Fibroblast of lung (primary cell): ENCODE measurements at regions not wholly inside any gene's neighbourhood (a gene's known extent, or its start where the extent isn't known, plus 50 kb on each side); places are given as distances from the start of the nearest gene placed in this dataset.

Source experiments
- DNase-seq, 2 donors: peaks; one replicate each; pipeline versions ENCODE4 v3.0.0 to v3.0.0-alpha.2; 2010; ENCODE audit warnings: low read depth in 2 of 2
- H2AFZ ChIP-seq: 2 replicates; pipeline ENCODE4 v1.5.1; 2012; ENCODE audit warnings: low read length, control low read depth, inconsistent platforms
- H3K27ac ChIP-seq: 2 replicates; pipeline ENCODE4 v1.5.1; 2011; ENCODE audit warnings: low read length, control low read depth; ENCODE audit not compliant: insufficient read depth
- H3K27me3 ChIP-seq: 2 replicates; pipeline ENCODE4 v1.5.1; 2011; ENCODE audit warnings: mild to moderate bottlenecking, low read length; ENCODE audit not compliant: control insufficient read depth, insufficient read depth
- H3K36me3 ChIP-seq: 2 replicates; pipeline ENCODE4 v1.5.1; 2011; ENCODE audit warnings: low read length; ENCODE audit not compliant: control insufficient read depth, insufficient read depth
- H3K4me1 ChIP-seq: 2 replicates; pipeline ENCODE4 v1.5.1; 2011; ENCODE audit warnings: low read length; ENCODE audit not compliant: control insufficient read depth, insufficient read depth; ENCODE audit errors: extremely low read depth
- H3K4me2 ChIP-seq: 2 replicates; pipeline ENCODE4 v1.5.1; 2011; ENCODE audit warnings: low read length, control low read depth; ENCODE audit not compliant: insufficient read depth; ENCODE audit errors: extremely low read depth
- H3K4me3 ChIP-seq, 4 experiments: fragments of 200-600 bp in 1 of 4; sonication (generic) in 1 of 4; replicated peaks in 1 of 4; 2 replicates each; pipeline ENCODE4 v1.5.1; 2011 to 2016; ENCODE audit warnings: low read length in 4 of 4, low read depth in 3 of 4, mild to moderate bottlenecking in 3 of 4, control low read depth in 2 of 4, inconsistent platforms in 1 of 4, mixed read lengths in 1 of 4; ENCODE audit not compliant: insufficient read depth in 1 of 4; ENCODE audit errors: control extremely low read depth in 1 of 4
- H3K79me2 ChIP-seq: 2 replicates; pipeline ENCODE4 v1.5.1; 2012; ENCODE audit warnings: mild to moderate bottlenecking, low read length, inconsistent platforms; ENCODE audit not compliant: control insufficient read depth, insufficient read depth
- H3K9ac ChIP-seq: 2 replicates; pipeline ENCODE4 v1.5.1; 2011; ENCODE audit warnings: mild to moderate bottlenecking, low read length, control low read depth; ENCODE audit not compliant: insufficient read depth
- H3K9me3 ChIP-seq: 2 replicates; pipeline ENCODE4 v1.5.1; 2012; ENCODE audit warnings: low read depth, low read length; ENCODE audit not compliant: control insufficient read depth, insufficient read depth
- H4K20me1 ChIP-seq: 2 replicates; pipeline ENCODE4 v1.5.1; 2011; ENCODE audit warnings: low read length; ENCODE audit not compliant: control insufficient read depth, insufficient read depth; ENCODE audit errors: extremely low read depth
- EZH2 ChIP-seq: IDR thresholded peaks from 2 replicates; pipeline ENCODE4 v1.5.1; 2012; ENCODE audit warnings: low read length, control low read depth, mild to moderate bottlenecking; ENCODE audit errors: missing control alignments
- TF ChIP-seq, protein P1 (sequence below), 2 donors: IDR thresholded peaks in 1 of 2; conservative IDR thresholded peaks in 1 of 2; 1 replicate in 1 of 2; 2 replicates in 1 of 2; pipeline ENCODE4 v1.5.1; 2011 to 2012; ENCODE audit warnings: low read length in 2 of 2, control low read depth in 1 of 2, inconsistent platforms in 1 of 2, low read depth in 1 of 2, mild to moderate bottlenecking in 1 of 2

DNA sequence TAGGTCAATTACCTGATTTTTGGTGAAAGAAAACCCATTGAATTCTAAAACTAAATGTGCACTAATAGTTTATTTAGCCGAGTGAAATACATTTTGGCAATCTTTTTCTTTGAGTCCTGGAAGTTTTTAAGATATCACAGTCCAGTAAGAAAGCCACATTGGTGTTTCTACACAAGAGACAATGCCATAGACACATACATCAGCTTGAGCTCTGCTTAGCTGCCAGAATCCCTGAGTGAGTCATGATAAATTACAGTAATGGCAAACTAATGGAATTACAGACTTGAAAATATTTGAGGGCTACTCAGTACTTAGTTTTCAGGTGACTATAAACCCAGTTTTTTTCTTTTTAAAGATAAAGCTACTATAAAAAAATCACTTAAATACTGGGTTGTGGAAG, 155.4 kb downstream of the OR4C45 start:
- Histone ChIP-seq H3K36me3 (no peaks in the 10 kb centered on the region), H3K4me2 (no peak overlapping the region), H2AFZ (no peak overlapping the region), H3K9ac (no peak overlapping the region), H3K27ac (no peak overlapping the region), H3K79me2 (no peaks in the 10 kb centered on the region), H3K4me1 (no peaks in the 10 kb centered on the region), H3K27me3 (no peaks in the 10 kb centered on the region), H4K20me1 (no peaks in the 10 kb centered on the region), H3K4me3 (no peak overlapping the region), H3K9me3 (no peaks in the 10 kb centered on the region)
- no peak for DNase-seq
- TF ChIP-seq EZH2: no peak
- TF ChIP-seq, protein P1, sequence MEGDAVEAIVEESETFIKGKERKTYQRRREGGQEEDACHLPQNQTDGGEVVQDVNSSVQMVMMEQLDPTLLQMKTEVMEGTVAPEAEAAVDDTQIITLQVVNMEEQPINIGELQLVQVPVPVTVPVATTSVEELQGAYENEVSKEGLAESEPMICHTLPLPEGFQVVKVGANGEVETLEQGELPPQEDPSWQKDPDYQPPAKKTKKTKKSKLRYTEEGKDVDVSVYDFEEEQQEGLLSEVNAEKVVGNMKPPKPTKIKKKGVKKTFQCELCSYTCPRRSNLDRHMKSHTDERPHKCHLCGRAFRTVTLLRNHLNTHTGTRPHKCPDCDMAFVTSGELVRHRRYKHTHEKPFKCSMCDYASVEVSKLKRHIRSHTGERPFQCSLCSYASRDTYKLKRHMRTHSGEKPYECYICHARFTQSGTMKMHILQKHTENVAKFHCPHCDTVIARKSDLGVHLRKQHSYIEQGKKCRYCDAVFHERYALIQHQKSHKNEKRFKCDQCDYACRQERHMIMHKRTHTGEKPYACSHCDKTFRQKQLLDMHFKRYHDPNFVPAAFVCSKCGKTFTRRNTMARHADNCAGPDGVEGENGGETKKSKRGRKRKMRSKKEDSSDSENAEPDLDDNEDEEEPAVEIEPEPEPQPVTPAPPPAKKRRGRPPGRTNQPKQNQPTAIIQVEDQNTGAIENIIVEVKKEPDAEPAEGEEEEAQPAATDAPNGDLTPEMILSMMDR (conservative IDR thresholded peaks at IDR 0.05 in 1 of 2, IDR thresholded peaks at IDR 0.05 in 1 of 2; ENCODE audit: low read depth in 1 of 2, low read length in 2 of 2): no peak

DNA sequence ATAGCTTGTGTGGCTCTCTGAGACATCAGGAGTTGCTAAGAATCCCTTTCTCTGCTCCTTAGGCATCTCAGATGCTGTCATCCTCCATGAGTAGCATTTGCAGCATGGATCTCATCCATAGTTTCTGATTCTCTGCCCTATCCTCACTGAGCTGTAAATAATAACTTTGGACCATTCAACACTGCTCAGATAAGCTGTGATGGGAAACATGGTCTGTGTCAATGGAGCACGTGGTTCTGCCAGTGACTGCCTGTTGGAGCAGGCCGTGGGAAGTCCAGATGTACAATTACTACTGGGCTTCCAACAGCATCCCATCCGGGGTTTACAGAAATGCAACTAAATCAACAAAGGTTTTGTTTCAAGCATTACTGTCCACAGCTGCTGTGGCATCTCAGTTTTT, 160.1 kb downstream of the OR4C45 start:
- no peaks in the 10 kb centered on the region for H3K79me2 ChIP-seq
- no peak overlapping the region for H3K4me2 ChIP-seq
- no peak for TF ChIP-seq EZH2
- TF ChIP-seq, protein P1 (conservative IDR thresholded peaks at IDR 0.05 in 1 of 2, IDR thresholded peaks at IDR 0.05 in 1 of 2; ENCODE audit: low read depth in 1 of 2, low read length in 2 of 2): no peak
- no peak overlapping the region for H3K27ac ChIP-seq
- no peak overlapping the region for H3K4me3 ChIP-seq
- no peaks in the 10 kb centered on the region for H4K20me1 ChIP-seq
- H3K9me3 ChIP-seq: no peaks in the 10 kb centered on the region
- no peaks in the 10 kb centered on the region for H3K27me3 ChIP-seq
- no peaks in the 10 kb centered on the region for H3K36me3 ChIP-seq
- no peak overlapping the region for H3K9ac ChIP-seq
- H2AFZ ChIP-seq: no peak overlapping the region
- no peak for DNase-seq
- no peaks in the 10 kb centered on the region for H3K4me1 ChIP-seq

GRCh38 chr11:50214376-50214775, 181.7 kb downstream of the OR4C45 start:
- Histone ChIP-seq H3K4me1 (no peaks in the 10 kb centered on the region), H3K27me3 (no peaks in the 10 kb centered on the region), H3K4me2 (no peak overlapping the region), H3K9me3 (no peaks in the 10 kb centered on the region), H4K20me1 (no peaks in the 10 kb centered on the region), H2AFZ (no peak overlapping the region), H3K9ac (no peak overlapping the region), H3K36me3 (no peaks in the 10 kb centered on the region), H3K27ac (no peak overlapping the region), H3K79me2 (no peaks in the 10 kb centered on the region), H3K4me3 (no peak overlapping the region)
- no peak for DNase-seq
- TF ChIP-seq, protein P1 (conservative IDR thresholded peaks at IDR 0.05 in 1 of 2, IDR thresholded peaks at IDR 0.05 in 1 of 2; ENCODE audit: low read depth in 1 of 2, low read length in 2 of 2): no peak
- no peak for TF ChIP-seq EZH2
